IMR-90 (cell line): ENCODE measurements at regions not wholly inside any gene's neighbourhood (a gene's known extent, or its start where the extent isn't known, plus 50 kb on each side); places are given as distances from the start of the nearest gene placed in this dataset.

Source experiments
- CTCF ChIP-seq: conservative IDR thresholded peaks from 2 replicates; pipeline ENCODE4 v1.5.1; 2012; ENCODE audit warnings: mild to moderate bottlenecking, low read depth, low read length, improper control_type of control experiment
- MAZ ChIP-seq: IDR thresholded peaks from 2 replicates; pipeline ENCODE4 v1.6.1; 2012; ENCODE audit warnings: low read depth, mild to moderate bottlenecking, low read length, improper control_type of control experiment, moderate library complexity, borderline replicate concordance
- POLR2A ChIP-seq: IDR thresholded peaks from 2 replicates; pipeline ENCODE4 v1.6.1; 2012; ENCODE audit warnings: mild to moderate bottlenecking, low read depth, low read length
- RAD21 ChIP-seq: IDR thresholded peaks from 2 replicates; pipeline ENCODE4 v1.6.1; 2012; ENCODE audit warnings: low read length, improper control_type of control experiment
- SMC3 ChIP-seq: fragments of 150-350 bp; IDR thresholded peaks from 2 replicates; pipeline ENCODE4 v1.6.1; 2016; ENCODE audit warnings: low read depth, mild to moderate bottlenecking, antibody characterized with exemption, low read length, moderate library complexity
- USF2 ChIP-seq: fragments of 150-350 bp; IDR thresholded peaks from 2 replicates; pipeline ENCODE4 v1.6.1; 2017; ENCODE audit warnings: mild to moderate bottlenecking, antibody characterized with exemption, low read length, low read depth
- TF ChIP-seq, protein P1 (sequence below): fragments of 150-350 bp; IDR thresholded peaks from 2 replicates; pipeline ENCODE4 v1.6.1; 2016; ENCODE audit warnings: low read depth, mild to moderate bottlenecking, low read length, moderate library complexity, borderline replicate concordance

- no peak for TF ChIP-seq SMC3
- no peak for TF ChIP-seq CTCF
- no peak for TF ChIP-seq POLR2A
- TF ChIP-seq USF2, result no peak
- TF ChIP-seq, protein P1, sequence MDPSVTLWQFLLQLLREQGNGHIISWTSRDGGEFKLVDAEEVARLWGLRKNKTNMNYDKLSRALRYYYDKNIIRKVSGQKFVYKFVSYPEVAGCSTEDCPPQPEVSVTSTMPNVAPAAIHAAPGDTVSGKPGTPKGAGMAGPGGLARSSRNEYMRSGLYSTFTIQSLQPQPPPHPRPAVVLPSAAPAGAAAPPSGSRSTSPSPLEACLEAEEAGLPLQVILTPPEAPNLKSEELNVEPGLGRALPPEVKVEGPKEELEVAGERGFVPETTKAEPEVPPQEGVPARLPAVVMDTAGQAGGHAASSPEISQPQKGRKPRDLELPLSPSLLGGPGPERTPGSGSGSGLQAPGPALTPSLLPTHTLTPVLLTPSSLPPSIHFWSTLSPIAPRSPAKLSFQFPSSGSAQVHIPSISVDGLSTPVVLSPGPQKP, result no peak
- no peak for TF ChIP-seq RAD21
- TF ChIP-seq MAZ, result no peak
Observed at GRCh38 chr9:34771007-34771406, 61.1 kb upstream of the CCL21 start.
